GM18502 (cell line): ENCODE measurements at regions not wholly inside any gene's neighbourhood (a gene's known extent, or its start where the extent isn't known, plus 50 kb on each side); places are given as distances from the start of the nearest gene placed in this dataset.
A peak's percentile ranks its signal among the peaks of the same experiment; 100 is the strongest.
"Not testable (repeated sequence)": the region's sequence is repeated elsewhere in the genome, so short reads cannot be mapped to it uniquely, and the experiment has no call there.

Source experiments
- ATAC-seq: cut with Tn5 transposase; IDR thresholded peaks from one replicate; pipeline ENCODE4 v1.9.1; 2021; ENCODE audit warnings: mild to moderate bottlenecking; ENCODE audit not compliant: unreplicated experiment, poor library complexity

DNA sequence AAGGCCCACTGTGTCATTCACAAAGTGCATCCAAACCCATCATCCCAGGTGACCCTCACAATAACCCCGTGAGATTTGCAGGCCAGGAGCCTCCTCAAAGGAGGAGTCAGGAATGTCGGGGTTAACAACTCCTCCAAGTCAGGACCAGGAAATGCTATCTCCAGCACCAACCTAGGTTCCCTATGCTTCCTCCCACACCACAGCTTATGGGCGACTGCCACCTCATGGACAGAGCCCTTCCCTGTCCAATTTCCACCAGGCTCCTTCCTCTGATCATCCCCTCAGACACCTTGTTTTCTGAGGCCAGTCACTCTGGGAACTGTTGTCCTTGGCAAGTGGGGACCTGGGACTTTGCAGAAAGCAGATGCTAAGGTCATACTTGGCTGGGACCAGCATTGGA, 77.8 kb downstream of the LIMS3 start:
- not testable (repeated sequence) for ATAC-seq

- not testable (repeated sequence) for ATAC-seq
Observed at GRCh38 chr2:109980754-109981153, 82.3 kb downstream of the LIMS3 start.

GRCh38 chr2:109986389-109987088, 88.1 kb downstream of the LIMS3 start:
- ATAC-seq: not testable (repeated sequence)

GRCh38 chr2:109987089-109987420, 88.6 kb downstream of the LIMS3 start:
- ATAC-seq: peak; percentile 10

- ATAC-seq: peak; percentile 65
Observed at GRCh38 chr2:109987458-109988345, 89.2 kb downstream of the LIMS3 start.

DNA sequence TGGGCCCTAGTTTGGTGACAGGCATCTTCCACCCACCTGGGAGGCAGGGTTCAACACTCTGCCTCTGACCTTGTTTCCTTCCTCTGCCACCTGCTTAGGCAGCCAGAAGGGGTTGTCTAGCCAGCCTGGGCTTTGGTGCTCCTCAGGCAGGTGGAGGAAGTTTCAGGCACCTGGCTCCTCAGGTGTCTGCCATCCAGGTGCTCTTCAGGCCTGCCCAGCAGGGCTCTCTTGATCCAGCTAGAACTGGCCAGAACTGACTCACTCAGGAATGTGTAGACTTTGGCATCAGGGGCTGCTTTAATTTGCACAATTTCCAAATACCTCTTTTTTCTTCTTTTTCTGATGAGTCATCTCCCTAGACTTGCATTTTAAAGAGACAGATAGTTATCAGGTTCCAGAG, 100.9 kb downstream of the LIMS3 start:
- ATAC-seq: not testable (repeated sequence)

DNA sequence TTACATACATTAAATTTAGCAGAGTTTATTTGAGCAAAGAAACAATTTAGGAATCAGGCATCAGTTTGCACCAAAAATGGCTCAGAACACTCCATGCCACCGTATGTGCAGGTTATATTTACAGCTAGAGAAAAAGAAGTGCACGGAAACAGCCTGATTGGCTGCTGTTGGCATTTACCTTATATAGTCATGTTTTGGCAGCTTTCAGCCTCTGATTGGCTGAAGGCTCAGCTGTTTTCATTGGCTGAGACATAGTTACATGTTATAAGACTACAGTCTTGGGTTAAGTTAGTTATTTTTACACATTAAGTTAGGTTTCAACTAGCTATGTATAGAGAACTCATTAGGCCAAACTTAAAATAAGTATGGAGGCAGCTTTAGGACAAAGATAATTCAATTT, 104.0 kb downstream of the LIMS3 start:
- ATAC-seq: not testable (repeated sequence)

DNA sequence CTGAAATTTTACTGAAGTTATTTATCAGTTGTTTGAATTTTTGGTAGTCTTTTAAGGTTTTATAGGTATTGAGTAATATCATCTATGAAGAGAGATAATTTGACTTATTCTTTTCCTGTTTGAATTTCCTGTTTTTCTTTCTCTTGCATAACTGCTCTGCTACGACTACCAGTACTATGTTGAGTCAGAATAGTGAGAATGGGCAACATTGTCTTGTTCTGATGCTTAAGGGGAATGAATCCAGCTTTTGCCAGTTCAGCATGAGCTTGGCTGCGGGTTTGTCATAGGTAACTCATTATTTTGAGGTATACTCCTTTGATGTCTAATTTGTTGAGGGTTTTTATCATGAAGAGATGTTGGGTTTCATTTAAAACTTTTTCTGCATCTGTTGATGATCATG, 102.2 kb downstream of the MALL start:
- ATAC-seq: not testable (repeated sequence)

DNA sequence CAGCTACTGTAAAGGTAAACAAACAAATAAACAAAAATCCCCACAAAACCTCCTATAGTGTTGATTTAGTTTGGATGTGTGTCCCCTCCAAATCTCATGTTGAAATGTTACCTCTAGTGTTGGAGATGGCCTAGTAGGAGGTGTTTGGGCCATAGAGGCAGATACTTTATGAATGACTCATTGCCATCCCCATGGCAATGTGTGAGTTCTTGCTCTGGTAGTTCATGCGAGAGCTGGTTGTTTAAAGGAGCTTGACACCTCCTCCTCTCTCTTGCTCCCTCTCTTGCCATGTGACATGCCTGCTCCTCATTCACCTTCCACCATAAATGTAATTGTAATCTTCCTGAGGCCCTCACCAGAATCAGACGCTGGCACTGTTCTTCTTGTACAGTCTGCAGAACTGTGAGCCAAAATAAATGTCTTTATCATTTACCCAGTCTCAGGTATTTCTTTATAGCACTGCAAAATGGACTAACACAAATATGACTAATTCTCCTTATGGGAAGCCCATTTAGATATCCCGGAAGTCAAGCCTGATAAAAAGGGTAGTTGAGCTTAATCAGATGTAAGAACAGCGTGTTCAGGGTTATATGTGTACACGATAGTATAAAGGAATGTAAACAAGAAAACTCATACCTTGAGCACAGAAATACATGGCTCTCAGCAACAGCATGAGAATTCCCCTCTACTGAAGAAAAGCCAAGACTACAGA, 99.1 kb downstream of the MALL start:
- not testable (repeated sequence) for ATAC-seq

- not testable (repeated sequence) for ATAC-seq
Observed at GRCh38 chr2:110020269-110020668, 95.4 kb downstream of the MALL start.

GRCh38 chr2:110022278-110022677, 93.3 kb downstream of the MALL start:
- ATAC-seq: not testable (repeated sequence)

GRCh38 chr2:110026126-110026785, 89.4 kb downstream of the MALL start:
- not testable (repeated sequence) for ATAC-seq

GRCh38 chr2:110028411-110028810, 87.2 kb downstream of the MALL start:
- not testable (repeated sequence) for ATAC-seq

DNA sequence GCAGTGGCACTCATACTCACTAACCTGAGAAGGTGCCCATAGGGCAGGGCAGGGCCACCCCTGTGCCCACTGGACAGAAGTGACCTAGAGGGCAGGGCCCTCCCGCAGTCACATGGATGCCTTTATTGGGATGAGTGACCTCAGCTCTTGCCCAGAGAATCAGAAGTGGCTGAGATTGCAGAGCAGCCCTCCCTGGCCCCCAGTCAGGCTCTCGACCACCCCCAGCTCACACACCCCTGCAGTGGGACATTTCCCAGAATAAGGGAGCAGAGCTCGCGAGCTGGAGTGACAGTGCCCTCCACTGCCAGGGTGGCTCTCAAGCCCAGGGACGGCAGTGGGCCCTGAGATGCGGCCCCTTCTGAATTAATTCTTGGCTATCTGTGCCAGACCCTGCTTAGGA, 84.7 kb downstream of the MALL start:
- ATAC-seq: not testable (repeated sequence)

- not testable (repeated sequence) for ATAC-seq
Observed at GRCh38 chr2:110031722-110032327, 83.8 kb downstream of the MALL start.
